ENCODE measurements at regions not wholly inside any gene's neighbourhood (a gene's known extent, or its start where the extent isn't known, plus 50 kb on each side); places are given as distances from the start of the nearest gene placed in this dataset.

- TF ChIP-seq CTCF (IDR thresholded peaks at IDR 0.05): no peak
- TF ChIP-seq POLR2A (IDR thresholded peaks at IDR 0.05): no peak
Observed at GRCh38 chr12:131619736-131620506, 91.0 kb upstream of the SFSWAP start.

Data from lower leg skin (tissue), 3 donors.